Right atrium auricular region (tissue), 2 donors: ENCODE measurements at regions not wholly inside any gene's neighbourhood (a gene's known extent, or its start where the extent isn't known, plus 50 kb on each side); places are given as distances from the start of the nearest gene placed in this dataset.

ENCODE experiments used
- DNase-seq: peaks from one replicate; pipeline ENCODE4 v3.0.0-alpha.2; 2019; ENCODE audit warnings: low spot score
- H3K27ac ChIP-seq, 2 donors: fragments of 200-600 bp; sonication (generic); 1 replicate in 1 of 2; 2 replicates in 1 of 2; pipeline ENCODE4 v1.5.1; 2016 to 2019
- H3K27me3 ChIP-seq, 2 donors: fragments of 200-600 bp; sonication (generic); one replicate each; pipeline versions ENCODE4 v1.5.1 to v1.6.0; 2017 to 2019
- H3K36me3 ChIP-seq: fragments of 200-600 bp; sonication (generic); one replicate; pipeline ENCODE4 v1.5.1; 2016
- H3K4me1 ChIP-seq, 2 donors: fragments of 200-600 bp; sonication (generic); one replicate each; pipeline versions ENCODE4 v1.5.1 to v1.6.0; 2017 to 2019
- H3K4me3 ChIP-seq, 2 donors: fragments of 200-600 bp; sonication (generic); 1 replicate in 1 of 2; 2 replicates in 1 of 2; pipeline ENCODE4 v1.5.1; 2017 to 2019; ENCODE audit warnings: mild to moderate bottlenecking in 1 of 2, moderate library complexity in 1 of 2
- H3K9me3 ChIP-seq, 2 donors: fragments of 200-600 bp; sonication (generic); one replicate each; pipeline ENCODE4 v1.5.1; 2019
- TF ChIP-seq, protein P1 (sequence below), 2 donors: fragments of 200-600 bp; sonication (generic); IDR thresholded peaks; one replicate each; pipeline ENCODE4 v1.5.1; 2019; ENCODE audit warnings: antibody characterized with exemption in 2 of 2

DNA sequence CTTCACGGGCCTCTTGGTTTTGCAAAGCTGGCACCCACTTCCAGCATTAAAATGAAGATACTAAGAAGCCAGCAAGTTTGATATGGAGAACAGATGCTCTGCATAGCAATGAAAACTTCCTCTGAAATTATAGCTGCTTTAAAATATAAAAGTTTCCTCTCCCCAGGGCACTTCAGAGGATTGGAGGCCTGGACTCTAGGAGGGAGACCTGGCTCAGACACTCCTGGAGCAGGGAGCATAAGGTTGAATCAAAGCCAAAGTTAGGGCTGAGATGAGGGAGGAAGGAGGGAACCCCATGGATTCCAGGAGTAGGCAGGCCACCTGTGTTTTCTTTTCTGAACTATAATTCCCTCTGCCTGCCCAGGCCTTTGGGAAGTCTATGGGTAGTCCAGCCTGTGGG, 176.0 kb upstream of the RPL38 start:
- H3K4me1 ChIP-seq, result no peaks in the 10 kb centered on the region
- H3K27me3 ChIP-seq, result no peaks in the 10 kb centered on the region
- H3K36me3 ChIP-seq, result no peaks in the 10 kb centered on the region
- DNase-seq, result no peak
- no peak overlapping the region for H3K4me3 ChIP-seq
- no peak overlapping the region for H3K27ac ChIP-seq
- TF ChIP-seq, protein P1, sequence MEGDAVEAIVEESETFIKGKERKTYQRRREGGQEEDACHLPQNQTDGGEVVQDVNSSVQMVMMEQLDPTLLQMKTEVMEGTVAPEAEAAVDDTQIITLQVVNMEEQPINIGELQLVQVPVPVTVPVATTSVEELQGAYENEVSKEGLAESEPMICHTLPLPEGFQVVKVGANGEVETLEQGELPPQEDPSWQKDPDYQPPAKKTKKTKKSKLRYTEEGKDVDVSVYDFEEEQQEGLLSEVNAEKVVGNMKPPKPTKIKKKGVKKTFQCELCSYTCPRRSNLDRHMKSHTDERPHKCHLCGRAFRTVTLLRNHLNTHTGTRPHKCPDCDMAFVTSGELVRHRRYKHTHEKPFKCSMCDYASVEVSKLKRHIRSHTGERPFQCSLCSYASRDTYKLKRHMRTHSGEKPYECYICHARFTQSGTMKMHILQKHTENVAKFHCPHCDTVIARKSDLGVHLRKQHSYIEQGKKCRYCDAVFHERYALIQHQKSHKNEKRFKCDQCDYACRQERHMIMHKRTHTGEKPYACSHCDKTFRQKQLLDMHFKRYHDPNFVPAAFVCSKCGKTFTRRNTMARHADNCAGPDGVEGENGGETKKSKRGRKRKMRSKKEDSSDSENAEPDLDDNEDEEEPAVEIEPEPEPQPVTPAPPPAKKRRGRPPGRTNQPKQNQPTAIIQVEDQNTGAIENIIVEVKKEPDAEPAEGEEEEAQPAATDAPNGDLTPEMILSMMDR (IDR thresholded peaks at IDR 0.05), result no peak
- H3K9me3 ChIP-seq, result no peaks in the 10 kb centered on the region

DNA sequence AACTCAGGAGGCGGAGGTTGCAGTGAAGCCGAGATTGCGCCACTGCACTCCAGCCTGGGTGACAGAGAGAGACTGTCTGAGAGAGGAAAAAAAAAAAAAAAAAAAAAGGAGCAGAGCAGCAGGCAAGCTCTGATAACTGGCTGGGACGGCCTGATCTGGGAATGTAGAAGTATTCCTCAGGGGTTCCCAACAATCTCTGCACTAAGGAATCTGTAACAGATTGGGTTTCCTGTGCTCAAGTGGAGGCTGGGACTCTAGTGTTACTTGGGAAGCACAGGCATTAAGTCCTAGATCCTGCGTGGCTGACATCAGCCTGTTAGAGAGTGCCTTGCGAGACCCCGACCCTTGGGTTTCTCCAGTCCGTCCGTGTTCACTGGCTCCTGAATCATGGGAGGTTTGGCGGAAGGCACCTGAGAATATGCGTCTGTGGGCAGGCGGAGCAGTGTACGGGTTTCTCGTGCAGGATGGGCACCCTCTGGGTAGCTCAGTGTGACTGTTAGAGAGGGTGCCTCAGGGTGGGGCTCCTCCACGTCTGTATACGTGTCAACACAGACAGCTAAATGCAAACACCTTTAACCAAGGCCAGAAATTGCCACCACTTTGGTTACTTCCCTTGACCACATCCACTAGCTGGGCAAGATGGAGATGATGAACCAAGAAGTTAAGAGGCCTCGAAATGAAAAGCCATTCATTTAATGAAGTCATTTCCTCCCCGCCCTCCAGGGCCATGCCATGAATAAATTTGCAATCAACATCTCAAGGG, 174.9 kb upstream of the RPL38 start:
- no peak for DNase-seq
- H3K4me3 ChIP-seq, result no peak overlapping the region
- no peaks in the 10 kb centered on the region for H3K9me3 ChIP-seq
- no peaks in the 10 kb centered on the region for H3K4me1 ChIP-seq
- H3K27ac ChIP-seq, result no peak overlapping the region
- TF ChIP-seq, protein P1 (IDR thresholded peaks at IDR 0.05), result no peak
- H3K27me3 ChIP-seq, result no peaks in the 10 kb centered on the region
- no peaks in the 10 kb centered on the region for H3K36me3 ChIP-seq

DNA sequence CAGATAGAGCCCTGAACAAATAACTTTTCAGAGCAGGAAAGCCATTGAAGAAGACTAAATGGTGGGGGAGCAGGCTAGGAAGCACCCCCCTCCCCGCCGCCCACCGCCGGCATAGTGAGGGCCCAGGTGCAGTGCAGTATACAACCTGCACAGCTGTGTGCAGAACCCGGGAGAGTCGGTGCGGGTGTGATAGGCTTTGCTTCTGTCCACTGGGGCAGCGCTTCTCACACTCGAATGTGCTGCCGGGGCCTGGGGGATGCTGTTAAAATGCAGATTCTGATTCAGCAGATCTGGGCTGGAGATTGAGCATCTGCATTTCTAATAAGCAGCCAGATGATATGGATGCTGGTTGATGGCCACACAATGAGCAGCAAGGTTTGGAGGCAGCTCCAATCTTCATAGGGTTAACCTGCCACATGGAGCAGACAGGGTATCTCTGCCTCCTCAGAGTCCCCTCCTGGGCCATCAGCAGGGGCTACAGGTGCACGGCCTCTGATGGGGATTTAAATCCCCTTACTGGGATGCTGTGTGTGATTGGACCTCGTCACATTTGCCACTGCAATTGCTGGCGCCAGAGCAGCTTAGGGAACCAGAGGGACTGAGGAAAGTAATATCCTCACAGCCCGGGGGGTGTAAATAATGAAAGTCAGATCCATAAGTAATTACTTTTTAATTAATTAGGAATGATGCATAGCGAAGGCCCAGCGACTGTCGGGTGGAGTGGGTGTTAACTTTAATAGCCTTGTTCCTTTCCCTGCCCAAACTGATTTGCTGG, 172.0 kb upstream of the RPL38 start:
- TF ChIP-seq, protein P1 (IDR thresholded peaks at IDR 0.05), result no peak
- no peak for DNase-seq
- Histone ChIP-seq H3K27me3 (no peaks in the 10 kb centered on the region), H3K27ac (no peak overlapping the region), H3K36me3 (no peaks in the 10 kb centered on the region), H3K4me3 (no peak overlapping the region), H3K4me1 (no peaks in the 10 kb centered on the region), H3K9me3 (no peaks in the 10 kb centered on the region)

DNA sequence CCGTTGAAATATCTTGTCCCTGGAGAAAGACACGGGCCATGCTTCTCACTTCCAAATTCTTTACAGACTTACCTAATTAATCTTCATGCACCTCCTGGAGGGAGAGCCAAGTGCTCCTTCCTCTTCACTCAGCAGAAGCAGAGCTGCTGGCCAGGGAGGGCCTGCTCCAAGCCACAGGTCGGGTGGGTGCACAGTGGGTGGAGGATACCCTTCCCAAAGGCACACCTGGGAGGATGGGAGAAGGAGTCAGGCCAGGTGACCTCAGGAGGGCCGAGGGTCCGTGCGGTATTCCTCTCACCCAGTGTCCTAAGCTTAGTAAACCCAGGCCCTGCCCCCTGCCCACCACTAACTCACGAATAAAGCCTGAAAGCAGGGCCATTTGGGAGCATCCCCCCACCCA, 171.3 kb upstream of the RPL38 start:
- H3K9me3 ChIP-seq, result no peaks in the 10 kb centered on the region

DNA sequence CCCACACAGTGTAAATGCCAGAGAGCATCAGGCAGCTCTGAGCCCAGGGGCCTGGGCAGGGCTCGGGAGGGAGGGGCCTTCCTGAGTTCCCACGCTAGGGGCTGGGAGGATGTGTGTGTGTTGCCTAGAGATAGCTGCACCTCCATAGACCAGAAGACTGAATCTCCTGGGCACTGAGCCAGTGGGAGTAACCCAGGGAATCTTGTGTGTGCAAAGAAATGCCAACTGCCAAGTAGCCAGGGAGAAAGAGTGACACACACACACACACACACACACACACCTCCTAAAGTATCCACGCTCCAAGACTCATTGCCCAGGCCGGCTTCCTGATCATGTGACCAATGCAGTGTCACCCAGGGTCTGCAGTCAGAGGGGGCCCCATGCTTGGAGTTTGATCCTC, 166.2 kb upstream of the RPL38 start:
- TF ChIP-seq, protein P1 (IDR thresholded peaks at IDR 0.05), result no peak
- no peaks in the 10 kb centered on the region for H3K9me3 ChIP-seq
- no peak overlapping the region for H3K4me3 ChIP-seq
- H3K36me3 ChIP-seq, result no peaks in the 10 kb centered on the region
- no peaks in the 10 kb centered on the region for H3K27me3 ChIP-seq
- H3K4me1 ChIP-seq, result no peaks in the 10 kb centered on the region
- no peak overlapping the region for H3K27ac ChIP-seq
- no peak for DNase-seq

More for the DNA sequence above, 171.3 kb upstream of the RPL38 start:
- Histone ChIP-seq H3K27ac (no peak overlapping the region), H3K4me1 (no peaks in the 10 kb centered on the region), H3K4me3 (no peak overlapping the region), H3K36me3 (no peaks in the 10 kb centered on the region), H3K27me3 (no peaks in the 10 kb centered on the region)
- DNase-seq, result no peak
- TF ChIP-seq, protein P1 (IDR thresholded peaks at IDR 0.05), result no peak
